Cardiac fibroblast (primary cell): ENCODE measurements at regions not wholly inside any gene's neighbourhood (a gene's known extent, or its start where the extent isn't known, plus 50 kb on each side); places are given as distances from the start of the nearest gene placed in this dataset.

Experiments used
- DNase-seq, 2 donors: peaks; one replicate each; pipeline versions ENCODE4 v3.0.0 to v3.0.0-alpha.2; 2010; ENCODE audit warnings: low read depth in 2 of 2
- H3K4me3 ChIP-seq, 2 donors: replicated peaks in 1 of 2; 1 replicate in 1 of 2; 2 replicates in 1 of 2; pipeline ENCODE4 v1.5.1; 2011; ENCODE audit warnings: low read depth in 2 of 2, low read length in 2 of 2, mild to moderate bottlenecking in 2 of 2, moderate library complexity in 1 of 2
- CTCF ChIP-seq: IDR thresholded peaks from one replicate; pipeline ENCODE4 v1.5.1; 2011; ENCODE audit warnings: low read depth, mild to moderate bottlenecking, low read length, inconsistent platforms

DNA sequence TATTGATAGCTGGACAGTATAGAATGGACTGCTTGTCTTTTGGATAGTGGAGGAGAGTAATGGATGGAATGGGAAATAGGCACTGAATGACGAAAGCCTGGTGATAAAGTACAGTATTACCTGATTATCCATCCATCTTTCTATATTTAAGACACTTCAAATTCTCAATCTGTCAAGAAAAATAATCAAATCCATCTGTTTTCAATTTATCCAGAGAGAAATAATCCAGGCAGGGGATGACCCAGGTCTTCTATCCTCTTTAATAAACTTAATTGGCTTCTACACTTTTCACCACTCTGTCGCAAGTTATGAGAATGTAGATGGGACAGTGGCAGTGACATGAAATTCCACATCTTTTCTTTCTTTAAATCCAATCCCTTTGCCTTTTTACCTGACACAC lies 420.3 kb upstream of the PDZRN3 start:
- H3K4me3 ChIP-seq = no peak overlapping the region
- no peak for DNase-seq
- no peak for TF ChIP-seq CTCF

DNA sequence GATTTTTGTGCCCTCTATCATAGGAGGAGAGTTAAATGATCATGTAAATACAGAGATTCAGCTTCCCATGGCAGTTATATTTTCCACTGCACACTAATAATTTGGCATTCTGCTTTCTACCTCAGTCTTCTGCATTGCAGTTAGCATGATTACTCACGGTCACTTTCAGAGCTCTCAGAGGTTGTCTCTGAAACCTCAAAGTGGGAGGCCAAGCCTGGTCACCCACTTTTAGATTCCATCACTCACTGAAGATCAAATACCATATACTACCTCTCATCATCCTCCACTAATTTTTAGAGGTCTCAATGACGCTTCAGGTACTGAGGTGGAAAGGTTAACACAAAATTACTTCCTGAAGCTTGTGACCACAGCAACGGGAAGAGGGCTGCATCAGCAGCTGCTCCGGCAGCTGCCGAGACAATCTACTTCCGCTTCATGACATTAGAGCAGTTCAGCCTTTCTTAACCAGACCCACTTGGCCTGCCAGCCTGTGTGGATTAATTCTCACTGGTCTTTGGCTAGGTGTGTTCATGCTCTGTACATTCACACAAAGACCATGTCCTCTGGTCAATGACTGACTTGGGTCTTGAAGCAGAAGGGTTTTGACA lies 416.4 kb upstream of the PDZRN3 start:
- no peak for DNase-seq
- H3K4me3 ChIP-seq = no peak overlapping the region
- TF ChIP-seq CTCF = no peak

DNA sequence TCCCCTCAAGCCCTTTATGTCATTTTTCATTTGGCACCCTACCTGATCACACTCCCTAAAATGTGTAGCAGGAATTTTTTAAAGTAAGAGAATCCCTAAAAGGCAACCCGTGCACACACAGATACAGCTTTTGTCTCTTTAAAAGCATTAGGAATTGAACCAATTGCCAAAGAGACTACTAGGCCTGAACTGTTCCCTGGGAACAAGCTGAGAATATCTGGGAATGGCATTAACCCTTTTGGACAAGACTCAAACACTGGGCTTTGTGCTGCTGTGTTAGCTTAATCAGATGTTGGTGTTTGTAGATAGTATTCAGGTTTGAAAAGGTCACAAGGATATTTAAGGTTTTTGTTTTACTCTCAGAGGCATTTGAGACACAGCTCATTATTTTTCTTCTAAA lies 414.4 kb upstream of the PDZRN3 start:
- no peak for TF ChIP-seq CTCF
- no peak overlapping the region for H3K4me3 ChIP-seq
- no peak for DNase-seq

DNA sequence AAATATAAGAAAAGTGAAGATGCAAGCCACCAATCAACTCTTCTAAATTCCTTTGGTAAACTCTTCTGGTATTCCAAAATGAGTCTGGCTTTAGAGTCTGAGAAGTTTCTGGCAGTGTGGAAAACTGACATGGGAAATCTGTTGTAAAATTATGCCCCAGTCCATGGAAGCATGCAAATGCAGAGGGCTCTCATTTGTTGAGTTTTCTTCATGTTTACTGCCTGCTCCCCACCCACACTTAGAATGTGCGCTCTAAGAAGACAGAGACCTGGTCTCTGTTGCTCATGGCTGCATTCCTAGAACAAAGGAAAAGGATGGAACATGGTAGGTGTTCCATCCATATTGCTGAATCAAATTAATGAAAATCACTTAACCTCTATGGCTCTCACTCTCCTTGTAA lies 411.8 kb upstream of the PDZRN3 start:
- no peak for TF ChIP-seq CTCF
- DNase-seq = no peak
- no peak overlapping the region for H3K4me3 ChIP-seq

DNA sequence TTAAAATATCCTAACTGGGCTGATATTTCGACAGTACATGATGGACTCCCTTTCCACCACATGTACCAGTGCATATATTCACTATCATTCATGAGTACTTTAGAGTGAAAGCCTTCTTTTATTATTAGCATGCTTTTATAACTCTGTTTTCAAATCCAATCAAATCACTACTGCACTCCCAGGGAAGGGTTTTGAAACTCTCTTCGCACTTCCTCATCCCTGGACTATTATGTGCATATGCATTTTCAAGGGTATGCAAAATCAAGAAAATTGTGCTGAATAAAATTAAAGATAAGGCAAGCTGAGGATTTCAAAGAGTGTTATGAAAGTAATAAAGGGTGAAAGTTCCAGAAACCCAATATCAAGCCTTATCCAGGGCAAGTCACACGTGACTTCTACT lies 411.4 kb upstream of the PDZRN3 start:
- no peak for DNase-seq
- TF ChIP-seq CTCF = no peak
- H3K4me3 ChIP-seq = no peak overlapping the region

- DNase-seq = no peak
- no peak for TF ChIP-seq CTCF
These were observed 409.1 kb upstream of the PDZRN3 start for GRCh38 chr3:74033806-74034205.

GRCh38 chr3:74033381-74033780 lies 408.6 kb upstream of the PDZRN3 start:
- no peak for TF ChIP-seq CTCF

More at GRCh38 chr3:74033806-74034205, 409.1 kb upstream of the PDZRN3 start:
- H3K4me3 ChIP-seq = no peak overlapping the region

More at GRCh38 chr3:74033381-74033780, 408.6 kb upstream of the PDZRN3 start:
- DNase-seq = no peak
- no peak overlapping the region for H3K4me3 ChIP-seq
